Lower leg skin (tissue), 3 donors: ENCODE measurements at regions not wholly inside any gene's neighbourhood (a gene's known extent, or its start where the extent isn't known, plus 50 kb on each side); places are given as distances from the start of the nearest gene placed in this dataset.
"Not testable (repeated sequence)": the region's sequence is repeated elsewhere in the genome, so short reads cannot be mapped to it uniquely, and the experiment has no call there.

Source experiments
- DNase-seq, 2 donors: peaks; one replicate each; pipeline ENCODE4 v3.0.0-alpha.2; 2019; ENCODE audit warnings: low spot score in 2 of 2
- H3K4me3 ChIP-seq: fragments of 200-600 bp; sonication (generic); 2 replicates; pipeline ENCODE4 v1.5.1; 2017; ENCODE audit warnings: mild to moderate bottlenecking, low read depth; ENCODE audit not compliant: poor library complexity, severe bottlenecking
- WGBS, 2 donors: methylation state at CpG; one replicate each; pipeline ENCODE4 v1.1.5; 2018; 5-methylcytosine and 5-hydroxymethylcytosine counted together
- intact Hi-C: fragments of 100-400 bp; cut with DNase I; formaldehyde crosslinking; loops from one replicate; pipeline ENCODE4 v1.15.0; 2023; ENCODE audit warnings: low total_unique reads

- intact Hi-C loops, result not testable (repeated sequence)
These were observed 53.9 kb downstream of the CDRT15L2 start for GRCh38 chr17:20633268-20634059.

GRCh38 chr17:20640147-20640546 is 60.6 kb downstream of the CDRT15L2 start:
- H3K4me3 ChIP-seq, DNase-seq, intact Hi-C loops: not testable (repeated sequence)
- WGBS, 2 donors, result 78 to 85% methylated on average over 7 of the region's 7 CpGs

More at GRCh38 chr17:20633268-20634059, 53.9 kb downstream of the CDRT15L2 start:
- H3K4me3 ChIP-seq, DNase-seq: not testable (repeated sequence)
- WGBS, 2 donors, result 87 to 92% methylated on average over 33 of the region's 33 CpGs

- WGBS, 2 donors, result 30 to 33% methylated on average over 13 of the region's 13 CpGs
- DNase-seq, H3K4me3 ChIP-seq, intact Hi-C loops: not testable (repeated sequence)
These were observed 67.2 kb downstream of the CDRT15L2 start for GRCh38 chr17:20646661-20647272.

GRCh38 chr17:20649097-20649767 is 69.7 kb downstream of the CDRT15L2 start:
- intact Hi-C loops, H3K4me3 ChIP-seq, DNase-seq: not testable (repeated sequence)
- WGBS, 2 donors, result 70 to 72% methylated on average over 8 of the region's 8 CpGs

- DNase-seq, intact Hi-C loops, H3K4me3 ChIP-seq: not testable (repeated sequence)
- 69 to 81% methylated on average over 8 of the region's 8 CpGs for whole genome bisulfite sequencing, 2 donors
These were observed 71.5 kb downstream of the CDRT15L2 start for GRCh38 chr17:20651022-20651421.

- 38 to 39% methylated on average over 2 of the region's 2 CpGs for WGBS, 2 donors
- H3K4me3 ChIP-seq, DNase-seq, intact Hi-C loops: not testable (repeated sequence)
These were observed 72.2 kb downstream of the CDRT15L2 start for GRCh38 chr17:20651736-20652135.

- intact Hi-C loops, H3K4me3 ChIP-seq, DNase-seq: not testable (repeated sequence)
- 69 to 71% methylated on average over 1 to 3 of the region's 5 CpGs for WGBS, 2 donors
These were observed 73.9 kb downstream of the CDRT15L2 start for GRCh38 chr17:20653391-20653790.

GRCh38 chr17:20654114-20654513 is 74.6 kb downstream of the CDRT15L2 start:
- intact Hi-C loops, DNase-seq, H3K4me3 ChIP-seq: not testable (repeated sequence)
- 58 to 68% methylated on average over 4 of the region's 4 CpGs for WGBS, 2 donors

- 75 to 77% methylated on average over 5 to 7 of the region's 12 CpGs for WGBS, 2 donors
- intact Hi-C loops, DNase-seq, H3K4me3 ChIP-seq: not testable (repeated sequence)
These were observed 75.1 kb downstream of the CDRT15L2 start for GRCh38 chr17:20654575-20654974.

- 52 to 61% methylated on average over 3 to 6 of the region's 6 CpGs for WGBS, 2 donors
- H3K4me3 ChIP-seq, DNase-seq, intact Hi-C loops: not testable (repeated sequence)
These were observed 85.8 kb downstream of the CDRT15L2 start for GRCh38 chr17:20665103-20665955.

GRCh38 chr17:20666689-20667088 is 87.2 kb downstream of the CDRT15L2 start:
- intact Hi-C loops, H3K4me3 ChIP-seq, DNase-seq: not testable (repeated sequence)
- 81 to 82% methylated on average over 5 of the region's 6 CpGs for WGBS, 2 donors

GRCh38 chr17:20667712-20668111 is 88.2 kb downstream of the CDRT15L2 start:
- intact Hi-C loops, result not testable (repeated sequence)
- WGBS, 2 donors, result 40 to 42% methylated on average over 2 of the region's 2 CpGs

GRCh38 chr17:20668316-20668715 is 88.8 kb downstream of the CDRT15L2 start:
- H3K4me3 ChIP-seq, DNase-seq, intact Hi-C loops: not testable (repeated sequence)
- WGBS, 2 donors, result 78 to 79% methylated on average over 4 of the region's 4 CpGs

More at GRCh38 chr17:20667712-20668111, 88.2 kb downstream of the CDRT15L2 start:
- DNase-seq, H3K4me3 ChIP-seq: not testable (repeated sequence)

GRCh38 chr17:20668868-20669267 is 89.3 kb downstream of the CDRT15L2 start:
- H3K4me3 ChIP-seq, DNase-seq, intact Hi-C loops: not testable (repeated sequence)
